SK-N-SH (cell line): ENCODE measurements at regions not wholly inside any gene's neighbourhood (a gene's known extent, or its start where the extent isn't known, plus 50 kb on each side); places are given as distances from the start of the nearest gene placed in this dataset.

Experiments
- EZH2phosphoT487 ChIP-seq: fragments of 200-600 bp; sonication (generic); IDR thresholded peaks from 2 replicates; pipeline ENCODE4 v1.6.1; 2017; ENCODE audit warnings: low read depth, mixed run types, mild to moderate bottlenecking, antibody characterized with exemption, moderate library complexity, borderline replicate concordance
- TCF12 ChIP-seq: IDR thresholded peaks from 2 replicates; pipeline ENCODE4 v1.4.0; 2012
- TF ChIP-seq, protein P1 (sequence below): fragments of 200-600 bp; sonication (generic); IDR thresholded peaks from 2 replicates; pipeline ENCODE4 v1.6.1; 2017; ENCODE audit warnings: antibody characterized with exemption, mild to moderate bottlenecking, moderate library complexity

GRCh38 chr13:33756929-33757328 lies 61.0 kb upstream of the RFC3 start:
- TF ChIP-seq EZH2phosphoT487 = no peak
- no peak for TF ChIP-seq TCF12
- TF ChIP-seq, protein P1, sequence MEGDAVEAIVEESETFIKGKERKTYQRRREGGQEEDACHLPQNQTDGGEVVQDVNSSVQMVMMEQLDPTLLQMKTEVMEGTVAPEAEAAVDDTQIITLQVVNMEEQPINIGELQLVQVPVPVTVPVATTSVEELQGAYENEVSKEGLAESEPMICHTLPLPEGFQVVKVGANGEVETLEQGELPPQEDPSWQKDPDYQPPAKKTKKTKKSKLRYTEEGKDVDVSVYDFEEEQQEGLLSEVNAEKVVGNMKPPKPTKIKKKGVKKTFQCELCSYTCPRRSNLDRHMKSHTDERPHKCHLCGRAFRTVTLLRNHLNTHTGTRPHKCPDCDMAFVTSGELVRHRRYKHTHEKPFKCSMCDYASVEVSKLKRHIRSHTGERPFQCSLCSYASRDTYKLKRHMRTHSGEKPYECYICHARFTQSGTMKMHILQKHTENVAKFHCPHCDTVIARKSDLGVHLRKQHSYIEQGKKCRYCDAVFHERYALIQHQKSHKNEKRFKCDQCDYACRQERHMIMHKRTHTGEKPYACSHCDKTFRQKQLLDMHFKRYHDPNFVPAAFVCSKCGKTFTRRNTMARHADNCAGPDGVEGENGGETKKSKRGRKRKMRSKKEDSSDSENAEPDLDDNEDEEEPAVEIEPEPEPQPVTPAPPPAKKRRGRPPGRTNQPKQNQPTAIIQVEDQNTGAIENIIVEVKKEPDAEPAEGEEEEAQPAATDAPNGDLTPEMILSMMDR = no peak
